Ovary (tissue), 7 donors: ENCODE measurements at regions not wholly inside any gene's neighbourhood (a gene's known extent, or its start where the extent isn't known, plus 50 kb on each side); places are given as distances from the start of the nearest gene placed in this dataset.

Experiments
- DNase-seq, 5 donors: peaks; one replicate each; pipeline ENCODE4 v3.0.0-alpha.2; 2019 to 2020
- H3K27ac ChIP-seq, 2 donors: fragments of 200-600 bp; one replicate each; pipeline versions ENCODE4 v1.5.1 to v1.8.0; 2019 to 2022
- H3K27me3 ChIP-seq: fragments of 200-600 bp; one replicate; pipeline ENCODE4 v1.8.0; 2022
- H3K36me3 ChIP-seq: fragments of 200-600 bp; sonication (generic); one replicate; pipeline ENCODE4 v1.5.1; 2019
- H3K4me1 ChIP-seq: one replicate; pipeline ENCODE4 v1.8.1; 2013; ENCODE audit warnings: mild to moderate bottlenecking, moderate library complexity; ENCODE audit not compliant: insufficient read depth
- H3K4me3 ChIP-seq: fragments of 200-600 bp; sonication (generic); one replicate; pipeline ENCODE4 v1.5.1; 2017
- H3K9me3 ChIP-seq, 2 donors: fragments of 200-600 bp in 1 of 2; sonication (generic) in 1 of 2; one replicate each; pipeline versions ENCODE4 v1.5.1 to v1.8.1; 2013 to 2019; ENCODE audit warnings: mild to moderate bottlenecking in 1 of 2, moderate library complexity in 1 of 2
- CTCF ChIP-seq, 3 donors: fragments of 450-650 bp in 2 of 3; fragments of 200-600 bp in 1 of 3; IDR thresholded peaks; one replicate each; pipeline versions ENCODE4 v1.5.1 to v1.8.0; 2016 to 2022; ENCODE audit warnings: antibody characterized with exemption in 3 of 3, mild to moderate bottlenecking in 1 of 3
- EP300 ChIP-seq: sonication (generic); formaldehyde crosslinking; IDR thresholded peaks from one replicate; pipeline ENCODE4 v1.6.1; 2017; ENCODE audit warnings: antibody characterized with exemption
- POLR2A ChIP-seq: fragments of 450-650 bp; IDR thresholded peaks from one replicate; pipeline ENCODE4 v1.6.1; 2017; ENCODE audit warnings: antibody characterized with exemption, mild to moderate bottlenecking, moderate library complexity
- WGBS, 3 donors: extraction: QIAGEN DNeasy Blood & Tissue Kit in 1 of 3; methylation state at CpG; one replicate each; pipeline versions ENCODE4 v1.1.5 to v1.1.7; 2013 to 2017; 5-methylcytosine and 5-hydroxymethylcytosine counted together
- intact Hi-C, 4 donors: fragments of 100-400 bp; cut with DNase I; formaldehyde crosslinking; loops; one replicate each; pipeline versions ENCODE4 v1.11.0 to v1.15.1; 2022 to 2023
- donor health status: DM: no; HTN: no; CAD: no; lungs with moderate emphysema.
- donor health status: DM: no; HTN: no; CAD: no.
- donor health status: Bipolar disorder and iron deficiency.
- donor health status: DM: no; HTN: no; CAD: no.
- donor health status: DM: yes; HTN: yes; CAD: no.

- Histone ChIP-seq H3K4me3 (no peak overlapping the region), H3K9me3 (no peaks in the 10 kb centered on the region), H3K36me3 (no peaks in the 10 kb centered on the region), H3K27ac (no peak overlapping the region), H3K27me3 (no peaks in the 10 kb centered on the region), H3K4me1 (no peaks in the 10 kb centered on the region)
- intact Hi-C loops, result no loop called here
- no peak for DNase-seq
- no peak for TF ChIP-seq POLR2A
- TF ChIP-seq CTCF (IDR thresholded peaks at IDR 0.05), result no peak
- TF ChIP-seq EP300, result no peak
- WGBS, 3 donors, result 94 to 97% (median 94%) methylated on average over 7 of the region's 7 CpGs
Observed at GRCh38 chr14:100413699-100414098, 90.6 kb downstream of the SLC25A47 start.

- no peak for DNase-seq
- H3K4me1 ChIP-seq, result no peaks in the 10 kb centered on the region
- WGBS, 3 donors, result 89 to 91% (median 90%) methylated on average over 3 of the region's 3 CpGs
Observed at GRCh38 chr14:100415226-100415625, 92.1 kb downstream of the SLC25A47 start.

GRCh38 chr14:100416081-100416680, 93.0 kb downstream of the SLC25A47 start:
- TF ChIP-seq CTCF (IDR thresholded peaks at IDR 0.05), result no peak
- no peak for TF ChIP-seq POLR2A
- TF ChIP-seq EP300, result no peak
- Histone ChIP-seq H3K36me3 (no peaks in the 10 kb centered on the region), H3K4me1 (no peaks in the 10 kb centered on the region), H3K27ac (no peak overlapping the region), H3K9me3 (no peaks in the 10 kb centered on the region), H3K27me3 (no peaks in the 10 kb centered on the region), H3K4me3 (no peak overlapping the region)
- DNase-seq, result no peak
- intact Hi-C loops, result no loop called here
- 87 to 88% (median 87%) methylated on average over 8 of the region's 8 CpGs for WGBS, 3 donors

More at GRCh38 chr14:100415226-100415625, 92.1 kb downstream of the SLC25A47 start:
- no peak overlapping the region for H3K4me3 ChIP-seq
- TF ChIP-seq CTCF (IDR thresholded peaks at IDR 0.05) (no peak), EP300 (no peak), POLR2A (no peak)
- no peaks in the 10 kb centered on the region for H3K9me3 ChIP-seq
- intact Hi-C loops, result no loop called here
- no peaks in the 10 kb centered on the region for H3K27me3 ChIP-seq
- no peaks in the 10 kb centered on the region for H3K36me3 ChIP-seq
- no peak overlapping the region for H3K27ac ChIP-seq

GRCh38 chr14:100416921-100417860, 94.1 kb downstream of the SLC25A47 start:
- peak; percentile 52 to 63 (median 61) for DNase-seq
- WGBS, 3 donors, result 53 to 63% (median 55%) methylated on average over 13 of the region's 13 CpGs

More at GRCh38 chr14:100416921-100417860, 94.1 kb downstream of the SLC25A47 start:
- H3K4me1 ChIP-seq, result no peaks in the 10 kb centered on the region
- H3K9me3 ChIP-seq, result no peaks in the 10 kb centered on the region
- H3K4me3 ChIP-seq, result no peak overlapping the region
- peak; percentile 16 to 61 (median 40) for TF ChIP-seq CTCF (IDR thresholded peaks at IDR 0.05)
- no peak for TF ChIP-seq EP300
- TF ChIP-seq POLR2A, result no peak
- H3K27ac ChIP-seq, result no peak overlapping the region
- no peaks in the 10 kb centered on the region for H3K27me3 ChIP-seq
- no peaks in the 10 kb centered on the region for H3K36me3 ChIP-seq
- intact Hi-C loops, result no loop called here
